Vagina (tissue), 2 donors: ENCODE measurements at regions not wholly inside any gene's neighbourhood (a gene's known extent, or its start where the extent isn't known, plus 50 kb on each side); places are given as distances from the start of the nearest gene placed in this dataset.

ENCODE experiments used
- DNase-seq, 2 donors: peaks; one replicate each; pipeline ENCODE4 v3.0.0-alpha.2; 2017; ENCODE audit errors: extremely low spot score in 2 of 2
- H3K27ac ChIP-seq: fragments of 200-600 bp; sonication (generic); one replicate; pipeline ENCODE4 v1.5.1; 2019
- H3K27me3 ChIP-seq: fragments of 200-600 bp; sonication (generic); one replicate; pipeline ENCODE4 v1.5.1; 2019
- H3K36me3 ChIP-seq, 2 donors: fragments of 200-600 bp; sonication (generic); one replicate each; pipeline ENCODE4 v1.5.1; 2017 to 2019
- H3K4me1 ChIP-seq: fragments of 200-600 bp; sonication (generic); one replicate; pipeline ENCODE4 v1.5.1; 2019
- H3K4me3 ChIP-seq, 2 donors: fragments of 200-600 bp; sonication (generic); 1 replicate in 1 of 2; 2 replicates in 1 of 2; pipeline ENCODE4 v1.5.1; 2016 to 2019
- H3K9me3 ChIP-seq: fragments of 200-600 bp; sonication (generic); one replicate; pipeline ENCODE4 v1.5.1; 2019
- POLR2A ChIP-seq, 2 donors: fragments of 450-650 bp; IDR thresholded peaks; one replicate each; pipeline ENCODE4 v1.6.1; 2017; ENCODE audit warnings: antibody characterized with exemption in 2 of 2, mild to moderate bottlenecking in 2 of 2, moderate library complexity in 2 of 2
- POLR2AphosphoS5 ChIP-seq, 2 donors: sonication (generic); formaldehyde crosslinking; IDR thresholded peaks; one replicate each; pipeline ENCODE4 v1.9.0; 2017; ENCODE audit warnings: antibody characterized with exemption in 2 of 2, mild to moderate bottlenecking in 2 of 2, low read depth in 1 of 2; ENCODE audit not compliant: insufficient read depth in 1 of 2
- intact Hi-C: fragments of 100-400 bp; cut with DNase I; formaldehyde crosslinking; loops from one replicate; pipeline ENCODE4 v1.15.1; 2023
- TF ChIP-seq, protein P1 (sequence below), 3 experiments: fragments of 450-650 bp in 2 of 3; fragments of 200-600 bp in 1 of 3; sonication (generic) in 1 of 3; IDR thresholded peaks; one replicate each; pipeline ENCODE4 v1.5.1; 2017 to 2019; ENCODE audit warnings: antibody characterized with exemption in 3 of 3, mild to moderate bottlenecking in 2 of 3, moderate library complexity in 2 of 3

DNA sequence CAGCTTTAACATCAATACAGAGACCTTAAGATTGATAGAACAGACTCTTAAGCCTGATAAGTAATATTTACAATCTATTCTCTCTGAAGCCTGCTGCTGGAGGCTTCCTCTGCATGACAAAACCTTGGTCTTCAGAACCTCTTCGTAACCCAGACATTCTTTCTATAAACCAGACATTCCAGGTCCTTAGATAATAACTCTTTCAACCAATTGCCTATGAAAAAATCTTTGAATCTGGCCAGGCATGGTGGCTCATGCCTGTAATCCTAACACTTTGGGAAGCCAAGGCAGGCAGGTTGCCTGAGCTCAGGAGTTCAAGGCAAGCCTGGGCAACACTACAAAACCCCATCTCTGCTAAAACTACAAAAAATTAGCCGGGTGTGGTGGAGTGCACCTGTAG, 327.8 kb downstream of the ENC1 start:
- no peak for DNase-seq
- Histone ChIP-seq H3K9me3 (no peaks in the 10 kb centered on the region), H3K36me3 (no peaks in the 10 kb centered on the region), H3K27ac (no peak overlapping the region), H3K27me3 (no peaks in the 10 kb centered on the region), H3K4me3 (no peak overlapping the region), H3K4me1 (no peaks in the 10 kb centered on the region)
- TF ChIP-seq POLR2AphosphoS5 (IDR thresholded peaks at IDR 0.05; ENCODE audit: insufficient read depth in 1 of 2, low read depth in 1 of 2) (no peak), POLR2A (IDR thresholded peaks at IDR 0.05) (no peak)
- TF ChIP-seq, protein P1, sequence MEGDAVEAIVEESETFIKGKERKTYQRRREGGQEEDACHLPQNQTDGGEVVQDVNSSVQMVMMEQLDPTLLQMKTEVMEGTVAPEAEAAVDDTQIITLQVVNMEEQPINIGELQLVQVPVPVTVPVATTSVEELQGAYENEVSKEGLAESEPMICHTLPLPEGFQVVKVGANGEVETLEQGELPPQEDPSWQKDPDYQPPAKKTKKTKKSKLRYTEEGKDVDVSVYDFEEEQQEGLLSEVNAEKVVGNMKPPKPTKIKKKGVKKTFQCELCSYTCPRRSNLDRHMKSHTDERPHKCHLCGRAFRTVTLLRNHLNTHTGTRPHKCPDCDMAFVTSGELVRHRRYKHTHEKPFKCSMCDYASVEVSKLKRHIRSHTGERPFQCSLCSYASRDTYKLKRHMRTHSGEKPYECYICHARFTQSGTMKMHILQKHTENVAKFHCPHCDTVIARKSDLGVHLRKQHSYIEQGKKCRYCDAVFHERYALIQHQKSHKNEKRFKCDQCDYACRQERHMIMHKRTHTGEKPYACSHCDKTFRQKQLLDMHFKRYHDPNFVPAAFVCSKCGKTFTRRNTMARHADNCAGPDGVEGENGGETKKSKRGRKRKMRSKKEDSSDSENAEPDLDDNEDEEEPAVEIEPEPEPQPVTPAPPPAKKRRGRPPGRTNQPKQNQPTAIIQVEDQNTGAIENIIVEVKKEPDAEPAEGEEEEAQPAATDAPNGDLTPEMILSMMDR (IDR thresholded peaks at IDR 0.05), result no peak
- intact Hi-C loops, result no loop called here

DNA sequence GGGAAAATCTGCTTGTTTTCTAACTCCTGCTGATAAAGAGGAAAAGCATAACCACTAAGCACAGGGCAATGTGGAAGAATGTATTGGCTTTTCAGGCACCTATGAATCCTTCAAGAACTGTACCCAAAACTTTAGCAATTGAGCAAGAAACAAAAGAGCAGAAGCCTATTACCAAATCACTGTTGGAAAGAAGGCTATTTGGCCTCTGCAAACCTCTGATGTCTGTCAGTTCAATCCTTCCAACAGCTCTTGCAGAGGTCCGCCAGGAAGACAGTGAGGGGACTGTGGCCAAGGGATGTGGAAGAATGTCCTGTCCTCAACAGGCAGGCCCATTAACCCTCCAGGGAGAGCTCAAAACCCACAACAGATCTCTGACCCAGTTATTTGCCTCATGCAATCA, 328.6 kb downstream of the ENC1 start:
- intact Hi-C loops, result no loop called here
- no peaks in the 10 kb centered on the region for H3K27me3 ChIP-seq
- no peak overlapping the region for H3K27ac ChIP-seq
- H3K9me3 ChIP-seq, result no peaks in the 10 kb centered on the region
- H3K4me3 ChIP-seq, result no peak overlapping the region
- TF ChIP-seq POLR2A (IDR thresholded peaks at IDR 0.05), result no peak
- TF ChIP-seq POLR2AphosphoS5 (IDR thresholded peaks at IDR 0.05; ENCODE audit: insufficient read depth in 1 of 2, low read depth in 1 of 2), result no peak
- TF ChIP-seq, protein P1 (IDR thresholded peaks at IDR 0.05), result no peak
- no peaks in the 10 kb centered on the region for H3K36me3 ChIP-seq
- no peaks in the 10 kb centered on the region for H3K4me1 ChIP-seq
- no peak for DNase-seq

DNA sequence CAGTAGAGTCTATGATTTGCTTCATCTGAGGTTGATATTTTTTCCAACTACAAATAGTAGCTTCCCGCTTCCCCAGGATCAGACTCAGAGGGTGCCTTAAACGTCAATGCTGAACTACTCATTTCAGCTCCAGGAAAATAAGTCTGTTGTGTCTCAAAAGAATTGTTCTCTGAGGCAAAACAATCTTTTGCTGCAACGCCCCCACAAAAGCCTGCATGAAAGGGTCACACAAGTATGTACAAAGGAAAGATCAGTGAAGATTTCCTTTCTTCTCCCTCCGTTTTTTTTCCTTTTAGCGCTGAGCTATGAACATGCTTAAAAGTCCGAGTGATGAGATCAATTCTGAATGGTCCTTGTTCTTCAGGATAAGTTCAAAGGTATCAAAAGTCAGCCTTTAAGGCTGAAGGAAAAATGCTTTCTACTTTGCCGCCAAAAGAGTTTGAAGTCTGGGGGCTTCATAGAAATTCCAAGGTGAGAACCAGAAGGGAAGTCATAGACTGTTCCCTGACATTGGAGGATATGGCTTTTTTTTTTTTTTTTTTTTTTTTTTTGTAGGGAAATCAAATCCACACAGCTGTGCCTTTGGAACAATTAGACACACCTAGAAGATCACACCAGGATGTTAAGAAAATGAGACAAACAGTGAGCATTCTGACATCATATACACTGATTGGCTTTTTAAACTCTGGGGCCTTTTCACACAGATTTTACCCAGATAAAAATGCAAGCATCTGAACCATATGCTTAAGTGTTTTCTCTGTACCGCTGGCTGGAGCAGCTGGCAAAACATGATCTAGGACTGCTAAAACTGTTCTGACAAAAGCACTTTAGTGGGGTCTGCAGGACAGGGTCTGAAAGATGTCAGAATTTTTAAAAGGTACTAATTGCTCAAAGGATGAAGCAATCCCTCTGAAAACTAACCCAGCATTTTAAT, 329.3 kb downstream of the ENC1 start:
- Histone ChIP-seq H3K36me3 (no peaks in the 10 kb centered on the region), H3K9me3 (no peaks in the 10 kb centered on the region), H3K27ac (no peak overlapping the region), H3K27me3 (no peaks in the 10 kb centered on the region), H3K4me1 (no peaks in the 10 kb centered on the region), H3K4me3 (no peak overlapping the region)
- TF ChIP-seq, protein P1 (IDR thresholded peaks at IDR 0.05), result no peak
- no peak for DNase-seq
- intact Hi-C loops, result no loop called here

DNA sequence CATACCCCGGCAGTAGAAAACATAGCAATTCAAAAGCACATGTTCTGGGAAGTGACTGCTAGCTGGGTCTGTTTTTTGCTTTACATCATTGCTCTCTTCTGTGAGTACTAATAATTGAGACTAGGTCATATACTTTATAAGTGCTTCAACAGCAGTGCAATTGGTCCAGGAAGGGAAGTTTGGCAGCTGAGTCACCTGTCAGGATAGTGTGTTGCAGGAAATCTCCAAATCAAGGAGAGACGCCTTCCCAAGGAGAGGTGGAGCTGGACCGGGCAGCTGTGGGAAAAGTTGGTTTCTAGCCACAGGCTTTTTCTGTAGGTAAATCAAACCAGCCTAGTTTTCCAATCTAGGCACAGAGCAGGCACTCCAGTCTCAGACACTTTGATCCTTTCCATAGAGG, 330.1 kb downstream of the ENC1 start:
- H3K36me3 ChIP-seq, result no peaks in the 10 kb centered on the region
- H3K9me3 ChIP-seq, result no peaks in the 10 kb centered on the region
- no peaks in the 10 kb centered on the region for H3K27me3 ChIP-seq
- H3K4me1 ChIP-seq, result no peaks in the 10 kb centered on the region
- no peak for DNase-seq
- TF ChIP-seq, protein P1 (IDR thresholded peaks at IDR 0.05), result no peak
- TF ChIP-seq POLR2A (IDR thresholded peaks at IDR 0.05) (no peak), POLR2AphosphoS5 (IDR thresholded peaks at IDR 0.05; ENCODE audit: insufficient read depth in 1 of 2, low read depth in 1 of 2) (no peak)
- no peak overlapping the region for H3K27ac ChIP-seq
- H3K4me3 ChIP-seq, result no peak overlapping the region
- intact Hi-C loops, result no loop called here

DNA sequence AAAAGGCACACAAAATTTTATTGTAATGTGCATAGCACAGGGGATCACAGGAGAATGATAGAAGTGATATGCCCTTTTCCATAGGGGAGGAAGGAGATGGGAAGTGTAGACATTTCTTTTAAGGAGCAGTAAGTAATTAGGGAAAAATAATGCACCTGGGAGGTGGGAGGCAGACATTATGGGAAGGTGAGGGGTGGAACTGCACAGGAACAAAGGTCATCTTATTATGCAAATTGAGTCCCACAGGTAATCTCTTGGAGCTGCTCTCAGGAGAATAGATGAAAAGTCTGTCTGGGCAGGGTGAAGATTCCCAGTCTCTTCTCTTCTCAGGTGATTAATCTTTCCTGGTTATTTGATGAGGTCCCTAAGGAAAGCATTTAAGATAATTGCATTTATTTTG, 331.5 kb downstream of the ENC1 start:
- TF ChIP-seq POLR2AphosphoS5 (IDR thresholded peaks at IDR 0.05; ENCODE audit: insufficient read depth in 1 of 2, low read depth in 1 of 2) (no peak), POLR2A (IDR thresholded peaks at IDR 0.05) (no peak)
- TF ChIP-seq, protein P1 (IDR thresholded peaks at IDR 0.05), result no peak
- no peaks in the 10 kb centered on the region for H3K9me3 ChIP-seq
- H3K36me3 ChIP-seq, result no peaks in the 10 kb centered on the region
- no peaks in the 10 kb centered on the region for H3K27me3 ChIP-seq
- H3K4me3 ChIP-seq, result no peak overlapping the region
- no peak overlapping the region for H3K27ac ChIP-seq
- H3K4me1 ChIP-seq, result no peaks in the 10 kb centered on the region
- DNase-seq, result no peak
- intact Hi-C loops, result no loop called here
